Smooth muscle cell of the brain vasculature (primary cell): ENCODE measurements at regions not wholly inside any gene's neighbourhood (a gene's known extent, or its start where the extent isn't known, plus 50 kb on each side); places are given as distances from the start of the nearest gene placed in this dataset.
A peak's percentile ranks its signal among the peaks of the same experiment; 100 is the strongest.
"Not testable (repeated sequence)": the region's sequence is repeated elsewhere in the genome, so short reads cannot be mapped to it uniquely, and the experiment has no call there.

Experiments used
- DNase-seq: peaks from one replicate; pipeline ENCODE4 v3.0.0-alpha.2; 2012; ENCODE audit warnings: low read depth, low spot score

DNA sequence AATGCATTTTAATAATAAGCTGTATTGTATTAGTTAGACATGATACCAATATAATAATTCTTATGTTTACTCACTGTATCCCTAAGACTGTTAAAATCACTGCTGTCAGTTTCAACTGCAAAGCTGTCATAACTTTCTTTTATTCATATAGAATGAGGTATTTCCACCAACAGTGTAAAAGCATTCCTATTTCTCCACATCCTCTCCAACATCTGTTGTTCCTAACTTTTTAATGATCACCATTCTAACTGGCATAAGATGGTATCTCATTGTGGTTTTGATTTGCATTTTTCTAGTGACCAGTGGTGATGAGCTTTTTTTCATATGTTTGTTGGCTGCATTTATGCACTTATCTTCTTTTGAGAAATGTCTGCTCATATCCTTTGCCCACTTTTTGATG, 177.6 kb upstream of the MME start:
- DNase-seq = not testable (repeated sequence)

DNA sequence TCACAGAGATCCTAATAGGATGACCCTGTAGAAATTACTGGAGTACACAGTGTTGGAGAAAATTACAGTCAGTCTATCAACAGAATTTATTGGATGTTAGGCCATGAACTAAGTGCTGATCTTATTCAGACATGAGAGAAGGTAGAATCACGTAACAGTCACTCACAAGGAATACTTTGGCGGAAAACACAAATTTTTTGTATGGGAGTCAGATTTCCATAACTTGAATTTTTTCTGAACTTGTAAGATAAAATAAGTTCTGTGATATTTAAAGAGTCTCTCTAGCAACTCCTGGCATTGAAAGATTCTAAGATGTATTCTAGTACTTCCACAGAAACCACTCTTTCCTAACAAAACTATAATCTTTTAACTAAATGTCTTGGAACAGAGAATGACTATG, 178.8 kb upstream of the MME start:
- no peak for DNase-seq

DNA sequence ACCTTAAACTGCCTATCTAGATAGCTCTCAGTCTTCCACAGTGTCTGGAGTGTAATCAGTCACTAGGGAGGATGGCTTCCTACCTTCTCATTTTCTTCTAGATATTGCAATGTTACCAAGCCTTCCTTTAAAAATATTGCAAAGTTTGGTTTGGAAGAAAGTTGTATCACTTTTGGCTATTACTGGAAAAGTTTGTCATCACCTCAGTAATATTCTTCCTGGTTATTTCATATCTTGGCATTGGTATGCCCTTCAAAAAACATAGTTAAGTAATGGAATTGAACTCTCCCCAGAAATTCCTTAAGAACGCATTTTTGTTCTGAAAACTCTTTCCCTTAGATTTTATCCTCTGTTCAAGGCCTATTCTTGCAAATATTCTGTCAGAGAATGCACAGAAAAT, 179.3 kb upstream of the MME start:
- DNase-seq = no peak

DNA sequence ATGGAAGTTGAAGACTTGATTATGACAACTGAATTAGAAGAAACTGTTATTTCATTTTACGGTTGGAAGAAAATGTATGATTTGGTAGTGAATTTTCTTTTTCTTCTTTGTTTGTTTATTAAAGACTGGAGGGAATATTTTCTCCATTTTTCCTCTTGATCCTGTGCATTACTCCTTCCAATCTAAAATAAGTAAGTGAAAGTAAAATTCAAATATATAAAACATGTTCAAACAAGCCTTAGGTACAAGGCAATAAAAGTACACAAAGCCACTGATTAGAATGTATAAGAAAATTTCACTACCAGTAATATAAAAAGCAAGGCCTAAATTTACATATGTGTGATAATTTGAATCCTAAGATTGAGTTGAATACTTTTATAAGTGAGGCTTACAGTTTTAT, 181.2 kb upstream of the MME start:
- no peak for DNase-seq

DNA sequence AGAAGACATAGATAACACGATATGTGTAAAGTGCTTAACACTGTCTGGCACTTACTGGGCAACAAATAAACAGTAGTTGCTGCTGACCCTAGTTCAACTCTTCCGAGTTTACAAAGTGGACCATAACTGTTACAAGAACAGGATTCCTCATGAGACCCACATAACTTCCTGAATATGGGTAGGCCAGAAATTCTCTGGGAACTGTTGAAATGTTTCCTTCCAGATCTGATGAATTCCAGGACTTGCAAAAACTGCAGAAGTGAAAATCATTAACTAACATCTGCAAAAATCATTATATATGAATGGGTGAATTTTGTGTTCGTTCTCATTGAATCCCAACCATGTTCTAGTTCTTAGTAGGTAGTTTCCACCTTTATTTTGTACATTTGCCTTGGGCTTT, 181.7 kb upstream of the MME start:
- no peak for DNase-seq

DNA sequence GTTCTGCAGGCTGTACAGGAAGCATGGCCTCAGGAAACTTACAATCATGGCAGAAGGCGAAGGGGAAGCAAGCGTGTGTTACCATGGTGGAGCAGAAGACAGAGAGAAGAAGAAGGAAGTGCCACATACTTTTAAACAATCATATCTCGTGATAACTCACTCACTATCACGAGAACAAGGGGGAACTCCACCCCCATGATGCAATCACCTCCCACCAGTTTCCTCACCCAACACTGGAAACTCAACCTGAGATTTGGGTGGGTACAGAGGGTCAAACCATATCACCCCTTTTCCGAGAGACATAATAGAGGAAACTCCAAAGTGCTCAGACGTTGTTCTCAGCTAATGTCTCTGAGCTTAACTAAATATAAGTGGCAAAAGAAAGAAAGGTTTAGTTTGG, 186.3 kb upstream of the MME start:
- no peak for DNase-seq

DNA sequence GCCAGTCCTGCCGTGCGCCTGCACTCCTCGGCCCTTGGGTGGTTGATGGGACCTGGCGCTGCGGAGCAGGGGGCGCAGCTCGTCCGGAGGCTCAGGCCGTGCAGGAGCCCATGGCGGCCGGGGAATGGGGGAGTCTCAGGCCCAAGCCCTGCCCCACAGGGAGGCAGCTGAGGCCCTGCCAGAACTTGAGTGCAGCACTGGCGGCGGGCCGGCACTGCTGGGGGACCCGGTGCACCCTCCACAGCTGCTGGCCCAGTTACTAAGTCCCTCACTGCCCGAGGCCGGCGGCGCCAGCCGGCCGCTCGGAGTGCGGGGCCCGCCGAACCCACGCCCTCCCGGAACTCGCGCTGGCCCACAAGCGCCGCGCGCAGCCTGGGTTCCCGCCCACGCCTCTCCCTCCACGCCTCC, 190.9 kb upstream of the MME start:
- no peak for DNase-seq

DNA sequence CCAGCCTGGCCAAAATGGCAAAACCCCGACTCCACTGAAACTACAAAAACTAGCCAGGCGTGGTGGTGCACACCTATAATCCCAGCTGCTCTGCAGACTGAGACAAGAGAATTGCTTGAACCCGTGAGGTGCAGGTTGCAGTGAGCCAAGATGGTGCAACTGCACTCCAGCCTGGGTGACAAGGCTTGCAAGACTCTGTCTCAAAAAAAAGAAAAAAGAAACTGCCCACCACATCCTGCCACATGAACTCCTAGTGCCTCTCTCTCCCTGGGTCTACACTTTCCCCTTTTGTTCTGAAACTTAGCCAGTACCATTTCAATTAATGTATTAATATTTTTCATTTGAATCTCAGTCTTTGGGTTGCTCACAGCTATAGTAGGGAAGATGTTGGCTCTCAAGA, 192.2 kb upstream of the MME start:
- no peak for DNase-seq

DNA sequence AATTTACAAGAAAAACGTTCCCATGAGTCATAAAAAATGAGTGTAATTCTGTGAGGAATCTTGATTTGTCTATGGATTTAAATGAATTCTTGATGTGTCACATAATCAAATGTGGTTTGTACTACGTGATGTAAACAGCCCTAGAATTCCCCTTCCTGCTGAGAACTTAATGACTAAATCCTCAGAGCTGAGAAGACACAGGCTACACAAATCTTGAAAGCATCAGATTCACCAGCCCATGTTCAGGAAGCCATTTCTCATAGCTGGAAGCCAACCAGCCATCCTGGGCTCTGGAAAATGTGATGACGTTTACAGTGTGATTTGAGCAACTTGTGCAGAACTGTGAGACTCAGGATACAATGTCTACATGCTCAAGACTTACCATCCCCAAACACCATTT, 193.7 kb upstream of the MME start:
- DNase-seq = peak; percentile 60

DNA sequence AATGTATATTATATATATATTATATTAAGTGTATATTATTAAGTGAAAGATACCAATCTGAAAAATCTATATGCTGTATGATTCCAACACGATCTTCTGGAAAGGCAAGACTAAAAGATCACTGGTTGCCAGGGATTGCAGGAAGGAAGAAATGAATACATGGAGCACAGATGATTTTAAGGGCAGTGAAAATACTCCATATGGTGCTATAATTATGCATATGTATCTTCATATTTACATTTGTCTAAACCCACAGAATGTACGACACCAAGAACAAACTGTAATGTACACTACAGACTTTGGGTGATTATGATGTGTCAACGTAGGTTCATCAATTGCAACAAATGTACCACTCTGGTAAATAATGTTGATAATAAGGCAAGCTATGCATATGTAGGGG, 194.7 kb upstream of the MME start:
- no peak for DNase-seq

DNA sequence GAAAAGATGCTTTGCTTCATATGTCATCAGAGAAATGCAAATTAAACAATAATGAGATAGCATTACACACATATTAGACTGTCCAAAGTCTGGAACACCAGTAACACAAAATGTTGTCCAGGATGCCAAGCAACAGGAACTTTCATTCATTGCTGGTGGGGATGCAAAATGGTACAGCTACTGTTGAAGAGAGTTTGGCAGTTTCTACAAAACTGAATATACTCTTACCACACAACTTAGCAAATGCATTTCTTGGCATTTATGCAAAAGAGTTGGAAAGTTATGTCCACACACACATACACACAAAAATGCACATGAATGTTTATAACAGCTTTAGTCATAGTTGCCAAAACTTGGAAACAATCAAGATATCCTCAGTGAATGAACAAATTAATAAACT, 195.2 kb upstream of the MME start:
- DNase-seq = no peak

DNA sequence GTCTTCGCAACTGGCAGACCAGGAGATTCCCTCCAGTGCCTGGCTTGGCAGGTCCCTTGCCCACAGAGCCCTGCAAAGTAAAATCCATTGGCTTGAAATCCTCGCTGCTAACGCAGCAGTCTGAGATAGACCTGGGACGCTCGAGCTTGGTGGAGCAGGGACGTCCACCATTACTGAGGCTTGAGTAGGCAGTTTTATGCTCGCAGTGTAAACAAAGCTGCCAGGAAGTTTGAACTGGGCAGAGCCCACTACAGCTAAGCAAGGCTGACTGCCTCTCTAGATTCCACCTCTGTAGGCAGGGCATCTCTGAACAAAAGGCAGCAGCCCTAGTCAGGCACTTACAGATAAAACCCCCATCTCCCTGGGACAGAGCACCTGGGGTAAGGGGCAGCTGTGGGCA, 205.0 kb upstream of the MME start:
- DNase-seq = no peak

DNA sequence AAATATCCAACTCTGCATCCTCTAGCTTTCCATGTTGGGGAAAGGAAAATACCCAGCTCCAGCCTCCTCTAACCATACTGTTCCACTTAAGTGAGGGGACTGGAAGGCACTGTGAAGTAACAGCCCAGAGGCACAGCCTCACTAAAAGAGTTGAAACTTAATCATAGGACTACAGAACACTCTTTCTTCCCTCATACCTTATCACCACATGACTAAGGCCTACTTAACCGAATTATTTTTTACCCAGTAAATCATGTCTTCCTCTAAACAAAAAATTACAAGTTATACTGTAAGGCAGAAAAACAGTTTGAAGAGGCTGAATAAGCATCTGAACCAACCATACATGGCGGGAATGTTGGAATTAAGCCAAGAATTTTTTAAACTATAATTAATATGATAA, 207.4 kb upstream of the MME start:
- no peak for DNase-seq

DNA sequence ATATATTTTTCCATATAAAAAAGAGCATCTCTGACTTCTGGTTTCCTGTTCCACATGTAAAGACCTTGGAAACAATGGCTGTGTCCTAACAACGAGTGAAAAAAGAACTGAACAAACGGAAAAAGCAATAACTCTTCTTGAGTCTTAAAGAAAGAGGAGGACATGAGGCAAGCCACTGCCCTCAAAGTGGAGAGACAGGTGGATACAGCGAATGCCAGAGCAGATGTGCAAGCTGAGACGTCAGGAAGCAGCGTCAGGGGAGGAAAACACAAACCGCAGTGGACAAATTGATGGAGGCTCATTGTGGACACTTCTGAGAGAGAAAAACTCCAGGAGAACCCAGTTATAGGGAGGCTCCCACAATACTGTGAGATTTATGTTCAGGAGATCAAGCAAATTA, 208.0 kb upstream of the MME start:
- no peak for DNase-seq

DNA sequence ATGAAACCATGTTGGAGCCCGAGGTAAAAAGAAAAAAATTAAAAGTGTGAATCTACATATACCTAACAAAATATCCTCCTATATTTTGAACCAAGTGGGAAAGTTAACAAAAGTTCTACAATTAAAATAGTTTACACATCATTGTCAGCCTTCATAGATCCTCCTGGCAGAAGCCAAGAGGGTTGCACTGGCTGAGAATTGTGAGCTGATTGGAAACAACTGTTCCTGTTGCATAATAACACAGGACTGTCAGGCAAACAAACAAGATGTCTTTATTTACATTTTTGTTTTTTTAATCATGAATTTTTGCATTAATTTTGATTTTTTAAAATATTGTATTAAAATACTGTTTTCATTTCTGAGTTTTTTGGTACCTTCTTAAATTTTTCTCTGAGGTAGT, 215.2 kb upstream of the MME start:
- DNase-seq = no peak

DNA sequence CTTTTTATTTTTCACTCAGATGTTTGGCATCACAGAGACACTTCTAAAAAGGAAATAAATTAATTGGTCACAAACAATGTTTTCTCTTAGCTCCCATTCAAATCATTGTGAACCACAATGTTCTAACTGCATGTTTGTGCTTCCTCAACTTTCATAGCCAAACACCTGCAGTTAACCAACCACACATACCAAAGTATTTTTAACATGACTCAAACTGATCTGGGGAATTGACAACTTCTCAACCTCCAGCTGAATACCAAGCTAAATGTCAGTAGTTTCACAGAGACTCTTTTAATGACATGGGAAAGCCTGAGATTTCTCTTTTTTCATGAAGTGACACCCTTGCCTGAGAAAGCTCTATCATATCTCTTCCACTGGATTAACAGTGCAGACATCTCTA, 217.9 kb upstream of the MME start:
- no peak for DNase-seq

DNA sequence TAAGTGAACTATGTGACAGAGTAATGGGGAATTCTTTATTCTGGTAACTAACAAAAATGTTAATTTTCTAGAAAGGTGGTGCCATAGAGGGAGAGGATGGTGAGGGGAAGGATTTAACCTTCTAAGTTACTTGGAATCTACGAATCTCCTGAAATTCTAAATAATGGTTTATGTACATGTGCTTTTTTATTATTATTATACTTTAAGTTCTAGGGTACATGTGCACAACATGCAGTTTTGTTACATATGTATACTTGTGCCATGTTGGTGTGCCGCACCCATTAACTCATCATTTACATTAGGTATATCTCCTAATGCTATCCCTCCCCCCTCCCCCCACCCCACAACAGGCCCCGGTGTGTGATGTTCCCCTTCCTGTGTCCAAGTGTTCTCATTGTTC, 227.1 kb upstream of the MME start:
- DNase-seq = not testable (repeated sequence)

DNA sequence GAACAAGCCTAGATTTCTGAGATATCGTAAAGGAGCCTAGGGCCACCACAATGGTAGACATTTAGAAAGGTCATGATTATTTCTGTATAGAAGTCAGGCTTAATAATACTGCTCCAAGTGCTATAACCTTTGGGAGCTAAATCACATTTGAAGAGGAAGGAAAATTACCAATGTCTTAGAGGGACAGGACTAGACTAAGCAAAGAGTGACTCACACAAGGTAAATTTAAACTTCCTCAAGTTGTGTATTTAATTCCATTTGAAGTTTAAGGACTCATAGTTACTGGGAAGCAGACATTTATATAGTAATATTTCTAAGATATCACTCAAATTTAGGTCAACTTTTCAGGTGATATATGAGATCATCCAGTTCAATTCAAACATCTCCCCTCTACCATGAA, 227.6 kb upstream of the MME start:
- no peak for DNase-seq

DNA sequence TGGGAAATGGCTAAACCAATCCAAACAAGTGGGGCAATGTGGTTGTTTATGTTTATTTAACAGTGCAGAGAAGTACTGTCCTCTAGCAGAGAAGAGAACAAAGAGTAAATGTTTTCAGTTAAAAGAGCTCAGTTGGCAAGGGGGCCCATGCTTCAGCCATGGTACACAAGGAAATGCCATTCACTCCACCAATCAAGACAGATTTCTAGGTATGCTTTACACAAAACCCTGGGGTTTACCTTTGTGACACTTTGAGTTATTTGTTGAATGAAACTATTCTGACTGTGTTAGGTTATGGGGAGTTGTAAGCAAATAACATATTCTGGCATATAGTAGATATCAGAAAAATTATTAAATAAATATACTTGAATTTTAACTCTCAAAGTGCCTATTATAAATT, 228.5 kb upstream of the MME start:
- no peak for DNase-seq

DNA sequence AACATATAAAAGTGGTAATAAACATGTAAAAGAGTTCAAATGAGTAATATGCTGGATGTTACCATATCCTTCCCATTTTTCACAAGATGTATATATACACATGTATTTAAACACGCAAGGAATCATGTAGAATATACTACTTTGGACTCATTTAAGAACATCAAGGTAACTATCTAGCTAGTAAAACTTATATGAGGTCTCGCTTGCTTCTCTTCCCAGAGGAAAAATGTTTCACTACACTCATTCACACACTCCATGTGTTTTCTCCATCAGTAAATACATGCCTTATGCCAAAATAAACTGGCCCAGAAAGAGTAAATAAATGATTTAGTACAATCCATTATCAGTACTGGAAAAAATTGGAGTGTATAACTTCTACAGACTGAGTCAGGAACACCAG, 229.2 kb upstream of the MME start:
- no peak for DNase-seq

DNA sequence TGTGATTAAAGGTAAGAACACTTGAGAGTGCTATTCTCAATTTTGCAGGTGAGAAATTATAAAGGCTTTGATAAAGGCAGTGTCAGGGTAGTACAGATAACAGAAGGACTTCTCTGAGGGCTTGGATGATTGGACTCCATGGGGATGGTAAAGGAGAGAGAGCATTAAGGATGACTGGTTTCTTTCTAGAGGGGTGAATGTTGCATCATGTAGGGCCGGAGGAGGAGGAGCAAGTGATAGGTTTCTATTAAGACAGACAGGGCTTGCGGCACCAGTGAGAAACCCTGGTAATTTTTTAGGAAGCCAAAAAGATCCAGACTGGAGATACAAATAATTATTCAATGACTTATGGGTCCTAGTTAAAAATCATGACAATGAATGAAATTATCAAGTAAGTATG, 230.7 kb upstream of the MME start:
- DNase-seq = no peak

DNA sequence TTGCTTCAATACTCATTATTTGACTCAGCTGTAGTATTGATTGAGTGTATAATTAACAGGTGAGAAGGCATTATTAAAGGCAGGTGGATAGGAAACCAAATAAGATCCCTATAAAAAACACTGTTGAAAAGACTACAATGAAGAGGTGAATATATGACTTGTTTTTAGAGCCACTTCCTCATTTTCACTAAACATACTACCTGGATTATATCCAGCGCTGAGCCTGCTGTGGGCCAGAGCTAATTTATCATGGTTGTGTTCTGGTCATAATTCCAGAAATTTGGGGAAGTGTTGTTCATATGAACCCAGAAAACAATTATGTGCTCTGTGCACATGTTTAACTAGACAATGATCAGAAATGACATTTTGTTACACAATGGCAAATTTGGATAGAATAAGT, 235.3 kb upstream of the MME start:
- DNase-seq = no peak

DNA sequence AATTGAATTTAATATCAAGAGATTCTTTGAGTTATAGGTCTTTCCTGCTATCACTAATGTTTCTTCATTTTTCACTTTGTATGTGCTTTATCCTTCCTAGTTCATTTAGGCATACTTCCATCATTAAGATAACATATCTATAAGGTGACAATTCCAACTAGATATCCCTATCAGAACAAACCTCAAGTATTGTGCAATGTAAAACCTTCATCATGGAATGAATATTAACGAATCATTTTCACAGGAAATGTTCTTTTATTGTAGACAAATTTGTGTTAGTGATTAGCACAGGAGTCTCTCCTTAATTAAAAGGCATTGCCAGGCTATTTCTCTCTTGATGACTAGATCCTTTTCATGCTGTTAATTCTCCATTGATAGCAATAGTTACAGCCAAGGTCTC, 236.5 kb upstream of the MME start:
- no peak for DNase-seq

DNA sequence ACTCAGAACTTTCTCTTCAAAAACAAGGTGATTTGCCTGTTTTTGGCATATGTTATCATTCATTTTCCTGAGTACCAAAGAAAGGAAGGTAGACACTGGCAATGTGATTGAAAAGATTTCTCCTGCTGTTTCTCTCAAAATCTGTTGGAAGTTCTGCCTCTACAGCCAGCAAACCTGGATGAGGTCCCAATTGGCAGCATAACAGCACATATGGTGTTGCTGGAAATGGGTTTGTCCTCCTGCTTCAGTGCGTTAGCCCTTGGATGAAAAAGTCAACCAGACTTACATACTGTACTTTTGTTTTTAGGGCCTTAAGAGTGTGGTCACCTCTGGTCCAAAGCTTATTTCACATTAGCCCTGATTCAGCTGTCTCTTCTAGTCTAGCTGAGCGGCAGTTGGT, 237.6 kb upstream of the MME start:
- DNase-seq = no peak

DNA sequence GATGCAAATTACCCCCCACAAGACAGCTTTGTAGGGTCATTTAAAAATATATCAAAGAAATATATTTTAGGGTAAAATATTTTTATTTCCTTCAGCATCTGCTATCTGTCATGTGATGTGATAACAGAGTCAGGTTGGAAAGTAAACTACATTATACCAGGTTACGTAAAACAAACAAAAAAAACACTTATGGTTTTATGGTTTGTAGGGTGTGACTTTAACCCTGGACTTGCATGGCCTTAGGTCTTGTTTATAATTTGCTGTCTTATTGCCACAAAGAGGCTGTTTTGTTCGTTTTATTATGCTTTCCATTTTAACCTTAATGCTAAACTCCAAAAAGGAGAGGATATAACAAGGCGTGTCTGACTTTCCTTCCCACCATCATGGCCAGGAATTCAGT, 244.5 kb upstream of the MME start:
- no peak for DNase-seq
